ENCODE measurements at regions not wholly inside any gene's neighbourhood (a gene's known extent, or its start where the extent isn't known, plus 50 kb on each side); places are given as distances from the start of the nearest gene placed in this dataset.

GRCh38 chr18:24535527-24536295 lies 75.3 kb downstream of the HRH4 start:
- no peaks in the 10 kb centered on the region for H3K9me3 Mint-ChIP-seq
- intact Hi-C loops (cut with micrococcal nuclease) = no loop called here
- 88% methylated on average over 2 of the region's 3 CpGs for WGBS (ENCODE audit: insufficient coverage)
- H3K27me3 Mint-ChIP-seq (ENCODE audit: low read depth in 2 of 2) = peaks cover 29 to 55% of the 10 kb centered on the region in 2 donors
- no peak overlapping the region for H3K4me3 Mint-ChIP-seq
- Histone ChIP-seq H3K9me3 (ENCODE audit: control insufficient read depth, insufficient read depth, low read length) (peaks cover 4% of the 10 kb centered on the region), H3K27me3 (ENCODE audit: control insufficient read depth, insufficient read depth, low read length) (peaks cover 3% of the 10 kb centered on the region), H3K27ac (ENCODE audit: low read length) (no peak overlapping the region), H3K36me3 (ENCODE audit: control insufficient read depth, insufficient read depth, low read length) (no peaks in the 10 kb centered on the region), H3K4me3 (ENCODE audit: low read length) (no peak overlapping the region), H3K4me1 (ENCODE audit: control insufficient read depth, insufficient read depth, low read length) (no peaks in the 10 kb centered on the region)
- peaks cover 0 to 5% of the 10 kb centered on the region in 2 donors for H3K4me1 Mint-ChIP-seq
- no peak overlapping the region for H3K27ac Mint-ChIP-seq
- ATAC-seq (no peak), DNase-seq (no peak)
- TF ChIP-seq CTCF (IDR thresholded peaks at IDR 0.05) = no peak
- H3K36me3 Mint-ChIP-seq = no peaks in the 10 kb centered on the region

- Mint-ChIP-seq H3K4me3 (no peak overlapping the region), H3K36me3 (no peaks in the 10 kb centered on the region), H3K4me1 (peaks cover 0 to 5% of the 10 kb centered on the region in 2 donors), H3K9me3 (no peaks in the 10 kb centered on the region), H3K27me3 (ENCODE audit: low read depth in 2 of 2) (peaks cover 27 to 49% of the 10 kb centered on the region in 2 donors), H3K27ac (no peak overlapping the region)
- Histone ChIP-seq H3K27ac (ENCODE audit: low read length) (no peak overlapping the region), H3K9me3 (ENCODE audit: control insufficient read depth, insufficient read depth, low read length) (peaks cover 4% of the 10 kb centered on the region), H3K4me1 (ENCODE audit: control insufficient read depth, insufficient read depth, low read length) (no peaks in the 10 kb centered on the region), H3K27me3 (ENCODE audit: control insufficient read depth, insufficient read depth, low read length) (peaks cover 3% of the 10 kb centered on the region), H3K36me3 (ENCODE audit: control insufficient read depth, insufficient read depth, low read length) (no peaks in the 10 kb centered on the region), H3K4me3 (ENCODE audit: low read length) (no peak overlapping the region)
- ATAC-seq (no peak), DNase-seq (no peak)
- intact Hi-C loops (cut with micrococcal nuclease) = no loop called here
- TF ChIP-seq CTCF (IDR thresholded peaks at IDR 0.05) = no peak
- WGBS (ENCODE audit: insufficient coverage) = 80% methylated on average over 4 of the region's 4 CpGs
These were observed 75.9 kb downstream of the HRH4 start for GRCh38 chr18:24536326-24536725.

- ATAC-seq (no peak), DNase-seq (no peak)
- 71% methylated on average over 1 of the region's 1 CpG for WGBS (ENCODE audit: insufficient coverage)
- H3K4me3 Mint-ChIP-seq = no peak overlapping the region
- Histone ChIP-seq H3K4me3 (ENCODE audit: low read length) (no peak overlapping the region), H3K36me3 (ENCODE audit: control insufficient read depth, insufficient read depth, low read length) (no peaks in the 10 kb centered on the region), H3K4me1 (ENCODE audit: control insufficient read depth, insufficient read depth, low read length) (no peaks in the 10 kb centered on the region), H3K9me3 (ENCODE audit: control insufficient read depth, insufficient read depth, low read length) (peaks cover 4% of the 10 kb centered on the region), H3K27me3 (ENCODE audit: control insufficient read depth, insufficient read depth, low read length) (peaks cover 3% of the 10 kb centered on the region), H3K27ac (ENCODE audit: low read length) (no peak overlapping the region)
- no peak for TF ChIP-seq CTCF (IDR thresholded peaks at IDR 0.05)
- intact Hi-C loops (cut with micrococcal nuclease) = no loop called here
- no peak overlapping the region for H3K27ac Mint-ChIP-seq
- H3K9me3 Mint-ChIP-seq = no peaks in the 10 kb centered on the region
- H3K4me1 Mint-ChIP-seq = peaks cover 0 to 5% of the 10 kb centered on the region in 2 donors
- no peaks in the 10 kb centered on the region for H3K36me3 Mint-ChIP-seq
- peaks cover 23 to 46% of the 10 kb centered on the region in 2 donors for H3K27me3 Mint-ChIP-seq (ENCODE audit: low read depth in 2 of 2)
These were observed 76.4 kb downstream of the HRH4 start for GRCh38 chr18:24536834-24537233.
